COLO668 (cell line): ENCODE measurements at regions not wholly inside any gene's neighbourhood (a gene's known extent, or its start where the extent isn't known, plus 50 kb on each side); places are given as distances from the start of the nearest gene placed in this dataset.

Experiments
- DNase-seq: peaks from one replicate; lab custom pipeline; 2025; ENCODE audit not compliant: unreplicated experiment; lab: John Stamatoyannopoulos, UW

DNA sequence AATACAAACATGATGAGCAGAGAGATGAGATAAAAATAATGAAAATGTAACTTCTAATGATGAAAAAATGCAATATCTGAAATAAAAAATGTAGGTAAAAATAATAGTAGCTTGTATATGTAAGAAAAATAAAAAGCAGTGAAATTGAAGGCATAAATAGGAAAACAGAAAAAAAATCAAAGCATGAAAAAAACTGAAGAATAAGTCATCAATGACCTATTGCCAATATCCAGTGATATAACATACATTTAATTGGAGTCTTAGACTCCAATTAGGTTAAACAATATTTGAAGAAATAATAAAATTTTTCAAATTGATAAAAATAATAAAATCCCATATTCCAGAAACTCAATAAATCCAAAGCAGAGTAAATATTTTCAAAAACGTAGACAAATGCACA lies 114.0 kb upstream of the HDGFL1 start:
- no peak for DNase-seq

DNA sequence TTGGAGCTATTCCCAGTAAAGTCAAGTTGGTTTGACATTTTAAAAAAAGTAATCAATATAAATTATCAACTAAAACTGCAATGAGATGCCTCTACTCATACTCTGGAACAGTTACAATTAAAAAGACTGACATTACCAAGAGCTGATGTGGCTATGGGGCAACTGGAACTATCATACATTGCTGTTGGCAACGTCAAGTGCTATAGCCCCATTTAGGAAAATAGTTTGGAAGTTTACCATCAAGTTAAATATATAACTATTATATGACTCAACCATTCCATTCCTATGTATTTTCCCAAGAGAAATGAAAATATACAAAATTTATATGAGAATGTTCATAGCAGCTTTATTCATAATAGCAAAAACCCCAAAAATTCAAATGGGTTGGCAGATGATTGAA lies 111.4 kb upstream of the HDGFL1 start:
- DNase-seq: no peak

DNA sequence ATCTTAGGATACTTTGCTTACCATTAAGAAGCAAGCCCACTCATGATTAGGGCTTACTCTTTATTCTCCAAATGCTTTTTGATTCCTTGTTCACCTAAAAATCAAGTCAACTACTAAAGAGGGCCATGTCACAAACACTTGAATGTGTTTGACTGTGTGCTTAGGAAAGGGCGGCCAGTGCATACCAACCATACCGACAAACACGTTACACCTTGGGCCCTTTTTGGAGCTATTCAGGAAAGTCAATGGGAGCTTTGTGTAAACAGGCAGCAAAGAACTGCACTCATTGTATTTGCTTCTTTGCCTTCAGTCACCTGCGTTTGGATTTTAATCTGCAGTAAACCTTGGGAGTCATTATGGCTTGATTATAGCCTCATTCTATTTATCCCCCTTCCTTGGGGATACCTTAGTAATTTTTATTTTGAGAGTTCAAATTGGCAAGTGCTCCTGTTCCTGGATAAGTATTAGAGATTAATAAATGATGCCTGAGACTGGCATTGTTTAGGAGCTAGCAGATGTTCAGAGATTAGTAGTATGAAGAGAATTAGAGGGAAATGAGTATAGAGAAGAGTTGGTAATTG lies 102.6 kb upstream of the HDGFL1 start:
- peak; percentile 2 for DNase-seq

DNA sequence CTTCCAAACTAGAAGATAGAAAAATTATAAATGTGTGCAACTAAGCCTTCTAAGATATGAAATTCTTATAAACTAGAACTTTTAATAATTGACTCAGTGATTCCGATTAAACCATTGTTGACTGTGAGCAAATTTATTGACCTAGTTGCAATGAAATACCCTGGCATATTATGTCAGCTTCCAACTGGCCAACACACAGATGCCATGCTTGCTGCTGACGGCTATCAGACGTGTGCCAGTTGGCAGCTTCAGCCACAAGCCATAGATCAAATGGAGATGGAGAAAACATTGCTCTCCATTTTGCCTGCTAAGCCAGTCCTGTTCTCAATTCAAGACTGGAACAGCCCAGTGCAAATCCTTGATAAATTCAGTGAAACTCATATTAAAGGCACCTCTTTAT lies 101.7 kb upstream of the HDGFL1 start:
- no peak for DNase-seq

DNA sequence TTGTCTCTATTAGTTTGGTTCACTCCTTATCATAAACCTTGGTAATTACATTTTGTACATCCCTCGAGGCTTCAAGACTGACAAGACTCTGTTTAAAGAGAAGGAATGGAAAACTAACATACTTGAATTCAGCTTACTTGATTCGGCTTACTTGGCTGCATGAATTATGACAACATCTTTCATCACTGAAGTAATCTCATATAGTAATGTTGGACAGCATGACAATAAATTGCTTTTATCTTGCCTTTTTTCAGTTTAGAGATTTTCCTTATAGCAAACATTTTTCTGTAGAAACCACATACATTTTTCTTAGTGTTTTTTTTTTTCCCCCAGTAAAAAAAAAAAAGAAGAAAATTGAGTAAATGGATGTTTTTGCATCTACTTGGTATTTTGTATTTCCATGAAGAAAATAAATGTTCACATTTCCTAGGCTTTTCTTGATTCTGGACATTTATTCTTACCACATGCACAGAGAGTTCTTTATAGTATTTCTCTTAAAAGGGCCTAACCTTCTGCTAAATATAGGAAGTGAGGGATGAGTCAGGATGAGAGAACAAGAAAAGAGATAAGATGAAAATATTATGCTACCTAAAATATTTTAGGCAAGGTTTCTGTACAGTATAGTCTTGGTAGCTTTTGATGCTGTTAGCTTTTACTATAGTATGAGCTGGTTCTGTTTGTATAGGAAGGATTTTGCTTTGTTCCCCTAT lies 101.0 kb upstream of the HDGFL1 start:
- no peak for DNase-seq

DNA sequence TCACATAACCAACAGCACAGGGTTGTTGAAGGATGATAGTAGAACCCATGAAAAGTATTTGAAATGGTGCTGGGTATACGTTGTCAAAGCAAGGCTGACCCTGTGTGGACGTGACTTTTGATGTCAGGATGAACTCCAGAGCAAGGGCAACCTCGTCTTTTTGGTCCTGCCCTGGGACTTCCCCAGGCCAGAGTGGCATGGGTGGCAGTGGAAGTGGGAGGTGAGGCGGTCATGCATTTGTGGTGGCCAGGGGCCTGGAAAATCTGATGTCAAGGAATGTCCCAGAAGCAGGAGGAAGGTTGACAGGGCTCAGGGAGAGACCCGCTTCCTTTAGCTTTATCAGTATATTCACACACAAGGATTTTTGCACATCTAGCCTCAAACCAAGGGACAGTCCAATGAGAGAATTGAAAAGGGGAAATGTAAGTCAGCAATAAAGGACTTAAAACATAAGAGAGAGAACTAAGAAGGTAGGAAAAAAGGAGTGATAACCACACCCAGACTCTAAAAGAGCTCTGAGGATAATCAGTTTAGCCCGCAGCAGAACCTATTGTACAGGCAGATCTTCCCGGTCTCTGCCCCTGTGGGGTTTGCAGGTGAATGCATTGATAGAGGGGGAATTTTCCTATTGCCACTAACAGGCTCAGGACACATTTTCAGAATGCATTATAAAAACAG lies 98.8 kb upstream of the HDGFL1 start:
- DNase-seq: no peak

DNA sequence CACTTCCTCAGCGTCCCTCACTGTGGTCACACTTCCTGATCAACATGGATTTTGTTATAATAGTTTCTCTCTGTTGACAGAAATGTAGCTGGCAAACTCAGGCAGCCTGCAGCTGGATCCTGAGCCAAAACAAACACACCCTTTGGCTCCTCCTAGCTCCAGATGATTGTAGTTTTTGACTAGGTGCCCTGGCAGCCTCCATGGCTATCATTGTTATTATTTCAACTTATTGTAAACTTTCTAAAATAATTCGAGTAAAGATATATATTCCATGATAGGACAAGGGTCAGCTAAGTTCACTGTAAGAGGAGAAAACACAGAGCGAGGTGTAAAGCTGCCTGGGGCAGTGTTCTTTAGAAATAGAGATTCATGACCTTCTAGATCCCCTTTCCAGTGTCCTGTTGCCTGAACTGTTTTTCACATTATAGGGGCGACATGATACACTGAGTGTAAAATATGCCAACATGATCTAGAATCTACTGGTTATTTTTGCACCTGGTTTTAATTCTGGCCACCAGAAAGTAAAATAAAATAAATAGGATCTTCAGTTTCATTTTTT lies 98.2 kb upstream of the HDGFL1 start:
- peak; percentile 53 for DNase-seq

DNA sequence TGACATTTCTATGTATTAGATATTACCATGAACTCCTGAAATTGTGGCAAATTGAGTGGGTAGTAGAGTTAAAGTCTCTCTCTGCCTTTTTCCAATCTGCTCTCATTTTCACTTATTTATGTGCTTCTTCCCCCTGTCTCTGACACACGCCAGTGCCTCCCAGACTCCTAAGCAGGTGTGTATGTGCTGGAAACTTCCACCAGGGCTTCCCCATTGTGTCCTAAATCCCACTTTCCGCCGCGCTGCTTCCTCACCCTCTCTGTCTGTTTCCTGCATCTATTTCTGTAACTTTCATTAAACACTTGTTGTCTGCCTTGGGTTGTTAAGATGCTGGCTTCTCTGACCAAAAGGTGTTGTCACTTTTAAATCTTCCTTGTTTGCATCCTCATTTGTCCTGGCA lies 97.6 kb upstream of the HDGFL1 start:
- DNase-seq: no peak

DNA sequence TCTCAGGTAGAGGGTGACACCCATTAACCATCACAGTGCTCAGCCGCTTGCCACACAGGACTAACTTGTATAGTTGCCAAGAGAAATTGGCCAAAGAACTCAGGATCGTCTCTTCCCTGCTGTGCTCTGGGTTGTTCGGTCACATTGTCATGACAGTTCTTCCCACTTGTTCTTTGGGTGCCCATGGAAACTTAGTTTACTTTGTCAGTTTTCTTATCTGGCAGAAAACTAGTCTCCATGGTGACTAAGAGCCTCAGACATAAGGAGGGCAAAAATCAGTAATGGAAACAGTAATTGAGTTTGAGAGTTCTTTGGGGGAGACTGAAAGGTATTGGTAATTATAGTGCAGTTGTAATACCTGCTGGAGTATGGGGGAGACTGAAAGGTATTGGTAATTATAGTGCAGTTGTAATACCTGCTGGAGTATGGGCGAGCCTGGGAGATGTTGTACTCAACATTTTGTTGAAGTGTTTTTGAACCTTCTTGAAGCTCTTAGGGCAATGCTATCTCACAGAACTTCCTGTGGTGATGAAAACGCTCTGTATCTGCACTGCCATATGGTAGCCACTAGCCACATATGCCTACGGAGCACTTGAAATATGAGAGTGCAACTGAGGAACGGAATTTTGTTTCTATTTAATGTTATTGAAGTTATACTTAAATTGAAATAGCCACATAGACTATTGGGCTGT lies 95.2 kb upstream of the HDGFL1 start:
- no peak for DNase-seq

DNA sequence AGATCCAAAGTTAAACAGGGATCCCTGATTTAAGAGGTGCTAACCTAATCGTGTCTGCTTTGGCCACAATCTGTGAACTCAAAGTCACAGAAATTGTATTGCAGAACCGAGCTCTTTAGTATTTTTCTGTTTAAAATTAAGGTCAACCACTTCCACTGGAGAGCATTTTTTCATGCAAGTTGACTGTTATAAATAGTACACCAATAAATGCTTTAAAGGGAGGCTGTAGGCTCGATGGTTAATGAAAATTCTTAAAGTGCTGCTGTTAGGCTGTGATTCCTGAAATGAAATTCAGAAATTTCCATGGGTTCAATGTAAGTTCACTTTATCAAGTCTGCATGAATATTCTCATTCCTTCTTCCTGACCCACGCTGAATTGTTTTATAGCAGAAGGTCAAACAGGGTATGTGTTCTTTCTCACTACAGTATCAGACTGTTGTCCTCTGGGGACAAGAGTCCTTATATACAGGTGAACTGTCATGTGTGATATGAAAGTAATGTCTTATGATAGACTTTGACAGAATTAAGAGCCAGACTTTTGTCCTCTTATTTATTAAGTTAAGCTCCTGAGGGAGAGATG lies 92.5 kb upstream of the HDGFL1 start:
- no peak for DNase-seq

DNA sequence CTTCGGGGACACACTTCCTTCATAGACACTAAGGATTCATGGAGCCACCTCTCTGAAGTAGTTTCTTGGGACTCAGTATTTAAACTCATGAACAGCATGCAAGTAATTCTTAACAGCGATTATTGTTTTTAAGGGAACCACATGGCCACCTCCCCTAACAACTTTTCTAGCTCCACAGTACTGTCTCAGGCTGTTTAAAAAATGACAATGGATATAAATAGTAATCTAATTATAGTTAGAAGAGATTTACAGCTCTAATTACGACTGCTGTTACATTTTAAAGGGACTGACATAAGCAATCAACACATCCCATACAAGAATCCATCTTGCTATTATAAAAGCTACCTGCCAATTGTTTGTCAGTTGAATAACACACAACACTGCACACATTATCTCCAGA lies 72.1 kb upstream of the HDGFL1 start:
- no peak for DNase-seq

DNA sequence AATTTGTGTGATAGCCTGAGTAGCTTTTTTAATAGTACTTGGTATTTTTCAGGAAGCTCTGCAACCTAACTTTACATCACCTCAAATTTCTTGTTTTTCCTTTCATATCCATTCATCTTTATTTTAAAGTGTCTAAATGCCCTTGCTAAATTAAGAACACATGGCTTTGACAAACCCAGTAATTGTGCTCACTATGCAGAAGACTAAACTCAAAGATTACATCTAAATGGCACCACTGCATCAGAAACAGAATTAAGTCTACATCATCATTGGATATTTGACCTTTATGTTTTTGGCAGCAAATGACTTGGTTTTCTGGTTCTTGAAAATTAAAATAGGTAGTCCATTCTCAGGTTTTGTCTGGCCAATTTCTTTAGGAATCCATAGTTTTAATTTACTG lies 69.6 kb upstream of the HDGFL1 start:
- no peak for DNase-seq

DNA sequence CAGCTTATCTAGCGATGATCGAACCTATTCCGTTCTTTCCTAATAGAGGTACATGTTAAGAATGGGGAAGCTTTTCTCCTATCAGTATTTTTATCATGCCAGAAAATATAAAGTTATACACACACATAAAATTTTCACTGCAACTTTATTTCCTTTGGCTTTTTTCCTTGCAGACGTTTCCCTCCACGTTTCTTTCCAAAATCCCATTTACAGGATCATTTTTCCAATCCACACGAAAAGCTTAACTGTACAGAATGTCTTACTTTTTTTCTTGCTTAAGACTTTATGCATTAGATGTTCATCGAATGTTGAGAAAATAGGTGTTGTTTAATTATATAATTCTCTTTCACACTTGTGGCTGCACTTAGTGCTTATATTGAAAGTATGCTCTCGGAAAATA lies 62.9 kb upstream of the HDGFL1 start:
- no peak for DNase-seq

DNA sequence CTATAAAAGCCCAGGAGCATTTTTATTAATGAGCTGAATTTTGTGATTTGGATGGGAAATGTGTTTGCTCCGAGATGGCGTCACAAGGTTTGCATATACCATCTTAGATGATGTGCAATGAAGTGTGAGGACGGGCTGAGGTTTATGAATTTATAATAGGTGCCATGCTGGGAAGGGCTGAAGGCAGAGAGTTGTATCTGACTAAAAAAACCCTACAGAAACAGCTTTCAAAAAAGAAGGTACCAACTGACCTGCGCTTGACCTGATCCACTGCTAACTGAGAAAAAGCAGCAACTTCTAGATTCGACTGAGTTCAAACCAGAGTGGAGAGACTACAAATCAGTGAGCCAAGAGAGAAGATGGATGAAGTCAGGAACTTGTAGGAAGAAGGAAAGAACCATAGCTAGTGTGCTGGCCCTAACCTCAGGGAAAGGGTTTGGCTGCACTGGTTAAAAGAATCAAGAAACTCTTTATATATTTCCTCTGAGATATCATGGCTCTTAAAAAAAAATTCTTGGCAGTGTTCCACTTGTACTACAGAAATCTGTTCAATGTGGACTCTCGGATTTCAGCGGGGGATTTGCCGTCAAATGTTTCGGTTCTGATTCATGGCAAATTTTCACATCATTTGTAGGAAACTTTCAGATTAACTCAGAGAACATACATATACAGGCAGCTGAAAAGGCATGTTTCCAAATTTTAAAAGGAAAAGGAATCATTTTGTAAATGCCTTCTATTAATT lies 56.5 kb upstream of the HDGFL1 start:
- no peak for DNase-seq

DNA sequence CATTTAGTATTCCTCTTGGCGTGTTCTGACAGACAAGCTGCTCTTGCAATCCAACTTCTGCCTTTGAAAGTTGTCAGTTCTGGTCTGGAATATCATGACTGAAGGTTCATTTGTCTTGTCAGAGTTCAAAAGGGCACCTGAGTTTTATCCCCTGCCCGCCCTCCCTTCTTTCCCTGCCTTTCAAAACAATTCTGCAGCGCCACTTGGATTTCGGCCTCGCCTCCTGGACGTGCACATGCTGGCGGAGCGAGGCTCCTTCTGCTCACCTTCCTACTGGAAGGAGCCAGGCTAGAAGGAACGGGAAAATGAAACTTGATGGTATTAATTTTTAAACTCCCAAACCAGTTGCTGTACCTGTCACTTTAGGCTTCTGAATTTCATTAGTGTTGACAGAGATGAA lies 55.7 kb upstream of the HDGFL1 start:
- no peak for DNase-seq

DNA sequence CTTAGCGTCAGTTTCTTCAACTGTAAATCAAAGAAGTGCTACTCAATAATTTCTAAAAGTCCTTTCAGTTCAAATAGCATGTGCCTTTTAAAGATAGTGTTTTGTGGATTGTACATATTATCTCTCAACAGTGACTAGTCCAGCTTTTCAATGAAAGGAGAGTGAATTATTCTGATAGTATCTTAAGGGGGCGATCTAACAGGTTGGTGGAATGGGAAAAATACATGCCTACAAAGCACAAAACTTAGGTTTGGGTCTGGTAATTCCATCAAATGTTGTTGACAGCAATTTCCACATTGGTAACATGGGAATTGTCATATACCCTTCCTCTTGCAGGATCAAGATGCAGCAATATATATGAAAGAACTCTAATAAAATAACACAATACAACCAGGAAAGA lies 50.1 kb upstream of the HDGFL1 start:
- no peak for DNase-seq
